Kidney glomerular epithelial cell (primary cell): ENCODE measurements at regions not wholly inside any gene's neighbourhood (a gene's known extent, or its start where the extent isn't known, plus 50 kb on each side); places are given as distances from the start of the nearest gene placed in this dataset.

Experiments
- DNase-seq: peaks from one replicate; lab custom pipeline; 2025; lab: John Stamatoyannopoulos, UW

DNA sequence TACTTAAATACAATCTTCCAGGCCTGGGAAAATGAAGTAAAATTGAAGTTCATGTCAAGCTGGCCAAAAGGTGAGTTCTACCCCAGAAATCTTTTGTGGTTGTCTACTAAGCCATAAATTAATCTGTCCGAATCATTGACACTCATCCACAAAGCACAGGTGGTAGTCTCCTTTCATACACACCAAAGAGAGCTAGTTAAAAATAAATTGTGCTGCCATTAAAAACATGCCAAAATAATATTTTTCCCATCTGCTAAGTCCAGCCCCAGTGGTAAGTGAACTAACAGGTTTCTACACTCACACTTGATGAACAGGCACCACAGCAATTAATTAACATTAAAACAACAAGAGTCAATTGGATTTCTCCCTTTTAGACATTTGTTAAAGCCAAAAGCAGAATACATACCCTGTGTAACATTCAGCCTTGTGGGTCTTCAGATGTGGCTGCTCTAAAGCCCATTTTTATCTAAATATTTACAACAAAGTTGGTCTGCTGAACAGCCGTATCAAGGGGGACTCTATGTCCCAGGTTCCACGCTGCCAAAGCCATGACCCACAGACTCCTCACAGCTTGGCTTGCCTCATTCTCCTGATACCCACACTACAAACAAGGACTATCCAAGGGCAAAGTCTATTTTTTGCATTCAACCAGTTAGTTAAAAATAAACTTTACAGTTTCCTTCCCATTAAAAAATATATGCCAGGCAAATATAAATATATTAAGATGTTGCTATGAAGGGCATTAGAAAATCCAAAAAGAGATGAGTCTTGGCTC, 490.4 kb downstream of the BMP2 start:
- DNase-seq, result no peak

DNA sequence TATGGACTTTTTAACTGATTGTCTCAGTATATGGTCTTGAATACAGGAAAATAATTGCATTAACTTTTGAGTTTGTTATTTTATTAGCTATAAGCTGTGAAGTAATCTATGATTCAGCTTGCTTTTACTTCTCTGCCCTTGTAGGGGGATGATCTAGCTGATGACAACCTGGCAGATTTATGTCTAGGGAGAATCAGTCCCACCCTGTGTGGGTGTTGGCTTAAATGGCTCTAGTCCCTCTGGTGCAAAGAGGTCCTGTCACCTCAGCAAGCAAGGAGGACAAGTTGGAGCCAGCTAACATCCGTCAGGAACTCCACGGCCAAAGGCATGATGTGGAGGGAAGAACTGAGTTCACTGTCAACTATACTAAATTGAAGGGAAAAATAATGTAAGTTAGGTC, 495.3 kb downstream of the BMP2 start:
- DNase-seq, result no peak

DNA sequence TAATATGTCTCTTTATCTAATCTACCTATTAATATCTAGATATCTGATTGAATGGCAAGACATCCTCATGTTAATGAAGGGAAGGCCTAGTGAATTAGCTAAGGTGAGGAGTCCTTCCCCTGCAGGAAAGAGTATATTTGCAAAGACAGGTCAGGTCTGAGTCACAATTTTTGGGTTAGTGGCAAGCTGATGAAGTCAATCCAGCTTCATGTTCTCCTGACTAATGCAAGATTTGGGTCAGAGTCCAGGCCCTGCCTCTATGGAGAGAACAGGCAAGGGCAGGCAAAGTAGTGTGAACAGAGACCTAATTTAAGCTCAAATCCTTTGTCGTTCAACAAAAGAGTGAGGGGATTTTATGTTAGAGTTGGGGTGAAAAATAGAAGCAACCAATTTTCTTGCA, 496.7 kb downstream of the BMP2 start:
- DNase-seq, result no peak

DNA sequence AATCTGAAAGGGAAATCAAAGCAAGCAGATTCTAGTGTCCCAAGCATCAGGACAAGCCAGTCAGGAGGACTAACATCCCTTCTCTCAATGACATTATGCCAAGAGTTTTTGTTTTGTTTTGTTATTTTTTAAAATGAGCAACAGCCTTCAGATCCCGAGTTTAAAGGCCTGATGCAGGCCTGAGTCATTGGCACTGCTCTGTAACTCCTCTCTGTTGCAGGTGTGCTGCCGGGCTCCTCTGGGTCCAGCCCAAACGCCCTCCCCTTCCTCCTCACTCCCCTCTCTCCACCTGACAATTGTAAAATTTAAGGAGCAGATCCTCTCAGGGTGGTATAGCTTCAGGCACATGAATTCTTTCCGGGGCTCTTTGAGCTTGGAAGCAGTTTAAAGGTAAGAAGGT, 502.0 kb downstream of the BMP2 start:
- DNase-seq, result no peak

DNA sequence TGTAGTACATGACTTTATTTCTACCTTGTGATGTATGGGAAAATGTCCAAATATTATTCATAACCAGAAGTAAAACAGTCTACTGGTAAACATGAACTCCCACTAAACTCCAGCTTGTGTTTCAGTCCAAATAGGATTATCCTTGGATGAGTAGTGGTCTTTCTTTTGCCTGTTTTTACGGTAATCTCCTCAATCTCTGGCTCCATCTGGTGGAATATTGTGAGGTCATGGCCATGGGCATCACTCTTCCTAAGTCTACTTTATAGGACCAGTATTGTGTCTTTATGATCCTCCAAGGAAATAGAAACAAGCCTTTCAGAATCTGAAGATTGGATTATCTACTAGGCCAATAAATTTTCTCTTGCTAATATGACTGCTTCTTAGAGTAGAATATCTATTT, 505.0 kb downstream of the BMP2 start:
- DNase-seq, result no peak

GRCh38 chr20:7274870-7275269, 507.4 kb downstream of the BMP2 start:
- DNase-seq, result no peak

- no peak for DNase-seq
Measured at GRCh38 chr20:7275645-7276237, 508.3 kb downstream of the BMP2 start.

- peak; percentile 72 for DNase-seq
Measured at GRCh38 chr20:7285918-7286556, 518.6 kb downstream of the BMP2 start.

DNA sequence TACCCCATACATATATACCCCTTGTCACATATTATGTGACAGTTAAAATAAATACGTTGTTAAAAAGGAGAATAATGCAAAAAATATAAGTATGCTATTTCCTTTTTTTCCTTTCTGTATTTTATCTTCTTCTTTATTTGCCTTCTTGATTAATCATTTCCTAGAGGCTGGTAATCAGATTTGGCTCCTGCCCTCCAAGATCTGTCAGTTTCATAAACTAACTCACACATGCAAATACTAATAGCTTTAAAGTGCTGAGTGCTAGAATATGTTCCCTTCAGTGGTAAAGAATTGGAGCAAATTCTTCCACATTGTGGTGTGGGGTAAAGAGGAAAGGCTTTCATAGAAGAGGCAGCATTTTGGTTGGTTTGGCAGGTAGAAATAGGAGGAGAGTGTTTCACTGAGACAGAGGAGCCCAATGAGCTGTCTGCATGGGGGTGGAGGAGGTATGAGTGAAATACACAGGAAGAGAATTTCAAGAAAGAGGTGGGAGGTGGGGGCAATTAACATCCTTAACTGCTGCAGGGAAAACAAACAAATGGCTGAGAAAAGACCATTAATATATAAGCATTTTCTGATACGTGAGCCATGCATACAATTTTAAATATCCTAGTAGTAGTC, 523.9 kb downstream of the BMP2 start:
- DNase-seq, result peak; percentile 13

DNA sequence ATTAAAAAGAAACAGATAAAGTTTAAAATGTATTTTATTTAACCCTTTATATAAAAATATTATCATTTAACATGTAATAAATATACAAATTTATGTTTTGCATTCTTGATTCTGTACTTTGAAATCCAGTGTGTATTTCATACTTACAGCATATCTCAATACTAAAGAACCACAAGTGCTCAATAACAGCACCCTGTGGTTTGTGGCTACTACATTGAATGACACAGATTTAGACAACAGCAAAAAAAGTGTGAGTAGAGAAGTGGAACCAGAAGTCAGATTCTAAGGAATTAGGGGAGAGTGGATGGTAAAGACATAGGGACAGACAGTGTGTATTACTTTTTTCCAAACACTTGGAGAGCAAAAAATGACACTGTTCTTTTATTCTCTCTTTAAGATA, 524.5 kb downstream of the BMP2 start:
- no peak for DNase-seq

DNA sequence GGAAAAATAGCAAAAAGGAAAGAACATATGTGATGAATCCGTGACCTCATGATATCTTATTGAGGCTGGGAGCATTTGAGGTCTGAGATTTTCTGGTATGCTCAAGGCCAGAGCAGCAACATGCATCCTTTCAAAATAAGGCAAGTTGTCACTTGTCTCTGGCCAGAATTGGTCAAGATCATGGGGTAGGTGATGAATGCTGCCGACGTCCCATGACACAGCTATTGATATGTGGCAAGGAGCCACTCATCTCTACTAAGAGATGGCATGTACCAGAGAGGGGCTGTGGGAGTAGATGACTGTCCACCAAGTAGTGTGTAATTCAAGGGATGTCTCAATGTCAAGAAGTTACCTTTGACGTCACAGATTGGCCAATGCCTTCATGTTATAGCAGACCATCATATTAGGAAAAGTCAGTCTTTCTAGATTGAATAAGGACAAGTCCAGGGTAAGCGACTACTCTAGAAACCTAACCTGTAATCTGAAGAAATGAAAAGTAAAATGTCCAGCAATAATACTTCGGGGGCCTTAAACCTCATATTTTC, 527.4 kb downstream of the BMP2 start:
- DNase-seq, result no peak

DNA sequence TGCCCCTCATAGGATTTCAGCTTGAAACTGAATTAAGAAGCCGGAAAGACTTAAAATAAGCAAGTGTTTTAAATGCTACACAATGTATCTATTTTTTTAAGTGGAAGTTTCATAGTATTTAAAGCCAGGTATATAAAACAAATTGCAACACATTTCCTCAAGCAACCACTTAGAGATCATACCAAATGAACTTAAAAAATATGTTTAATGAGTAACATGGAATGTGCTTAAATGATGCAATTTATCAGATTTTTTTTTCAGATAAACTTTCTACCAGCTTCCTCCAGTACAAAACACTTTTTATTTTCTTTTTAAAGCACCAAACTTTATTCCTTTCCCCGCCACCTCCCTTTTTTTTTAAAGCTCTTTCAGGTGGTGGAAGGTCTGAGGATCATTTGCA, 534.3 kb downstream of the BMP2 start:
- no peak for DNase-seq

GRCh38 chr20:7302250-7302649, 534.8 kb downstream of the BMP2 start:
- DNase-seq, result no peak

DNA sequence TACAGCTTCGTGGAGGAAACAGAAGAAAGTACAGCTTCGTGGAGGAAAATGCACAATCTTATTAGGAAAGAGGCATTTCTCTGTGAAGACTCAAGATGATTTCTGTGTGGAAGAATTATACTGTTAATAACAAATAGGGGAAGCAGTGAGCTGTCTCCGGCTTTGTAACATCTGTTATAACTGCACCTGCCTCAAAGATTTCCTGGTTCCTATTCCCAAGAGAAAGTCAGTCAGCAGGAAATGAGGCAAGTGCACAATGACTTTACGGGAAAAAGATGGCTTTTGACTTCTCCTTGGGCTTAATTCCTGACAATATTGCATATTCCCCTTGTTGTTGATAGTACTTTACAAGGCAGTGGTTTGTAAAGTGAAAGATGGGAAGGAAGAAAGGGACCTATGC, 538.5 kb downstream of the BMP2 start:
- DNase-seq, result no peak

DNA sequence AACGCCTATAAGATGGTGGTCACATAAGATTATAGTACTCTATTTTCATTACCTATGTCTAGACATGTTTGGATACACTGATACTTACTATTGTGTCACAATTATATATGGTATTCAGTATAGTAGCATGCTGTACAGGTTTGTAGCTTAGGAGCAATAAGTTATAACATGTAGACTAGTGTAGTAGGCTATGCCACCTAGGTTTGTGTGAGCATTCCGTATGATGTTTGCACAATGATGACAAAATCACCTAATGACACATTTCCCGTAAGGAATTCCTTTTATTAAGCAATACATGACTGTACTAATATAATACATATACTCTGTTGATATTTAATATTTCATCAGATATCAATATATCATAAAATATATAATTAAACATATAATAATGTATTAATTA, 540.7 kb downstream of the BMP2 start:
- no peak for DNase-seq

DNA sequence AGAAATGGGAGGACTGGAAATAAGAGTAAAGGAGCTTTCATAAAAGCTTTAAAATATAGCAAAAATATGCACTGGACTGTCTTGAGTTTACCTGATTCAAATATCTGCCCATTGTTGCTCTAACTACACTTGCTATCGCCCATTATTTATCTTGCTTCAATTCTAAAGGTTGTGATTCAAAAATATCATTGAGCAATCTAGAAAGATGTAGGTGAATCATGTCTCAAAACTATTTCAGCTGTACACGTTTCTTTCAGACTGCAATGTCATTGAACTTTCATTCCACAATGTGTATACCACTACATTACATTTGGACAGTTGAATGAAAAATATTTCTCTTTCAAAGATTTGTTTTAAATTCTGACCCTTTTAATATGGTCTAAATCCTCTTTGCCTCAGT, 545.6 kb downstream of the BMP2 start:
- no peak for DNase-seq

GRCh38 chr20:7323957-7324356, 556.5 kb downstream of the BMP2 start:
- DNase-seq, result no peak

- peak; percentile 8 for DNase-seq
Measured at GRCh38 chr20:7327810-7328209, 560.3 kb downstream of the BMP2 start.

GRCh38 chr20:7330850-7331249, 563.4 kb downstream of the BMP2 start:
- no peak for DNase-seq

GRCh38 chr20:7332169-7332568, 564.7 kb downstream of the BMP2 start:
- DNase-seq, result no peak

DNA sequence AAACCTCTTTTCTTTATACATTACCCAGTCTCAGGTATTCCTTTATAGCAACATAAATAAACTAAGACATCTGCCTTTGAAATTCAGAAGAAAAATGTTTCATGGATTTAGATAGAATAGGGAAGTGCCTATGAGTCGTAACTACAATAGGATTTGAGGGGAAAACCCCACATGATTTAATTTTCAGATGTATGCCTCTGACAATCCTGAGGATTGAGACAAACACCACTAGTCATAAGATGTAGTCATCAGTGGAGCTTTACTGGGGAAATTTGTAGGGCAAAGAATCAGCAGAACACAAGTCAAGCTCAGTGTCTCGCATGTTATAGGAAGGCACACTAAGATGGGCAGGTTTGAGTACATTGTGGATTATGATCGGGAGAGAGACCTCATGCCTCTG, 566.4 kb downstream of the BMP2 start:
- DNase-seq, result no peak

DNA sequence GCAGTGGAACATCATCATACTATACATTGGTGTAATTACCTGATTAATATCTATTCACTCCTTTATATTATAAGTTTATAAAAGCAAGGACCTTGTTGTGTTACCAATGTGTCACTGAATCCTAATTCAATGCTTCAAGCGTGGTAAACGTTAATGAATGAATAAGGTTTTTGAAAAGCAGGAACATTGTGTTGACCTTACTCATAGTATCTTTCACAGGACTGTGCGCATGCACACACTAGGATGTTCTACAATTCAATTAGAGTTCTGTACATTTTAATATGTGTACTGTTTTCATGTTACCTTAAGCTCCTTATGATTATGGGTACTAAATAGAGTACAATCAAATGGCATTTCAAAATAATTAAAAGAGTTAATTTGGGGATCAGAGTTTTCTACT, 578.5 kb downstream of the BMP2 start:
- no peak for DNase-seq

- DNase-seq, result no peak
Measured at GRCh38 chr20:7346562-7346961, 579.1 kb downstream of the BMP2 start.
